Ectodermal cell (in vitro differentiated cells): ENCODE measurements at regions not wholly inside any gene's neighbourhood (a gene's known extent, or its start where the extent isn't known, plus 50 kb on each side); places are given as distances from the start of the nearest gene placed in this dataset.
"Not testable (repeated sequence)": the region's sequence is repeated elsewhere in the genome, so short reads cannot be mapped to it uniquely, and the experiment has no call there.

Source experiments
- H3K27ac ChIP-seq: 2 replicates; pipeline ENCODE4 v1.7.0; 2013; ENCODE audit warnings: mild to moderate bottlenecking, low read depth, low read length; ENCODE audit not compliant: insufficient read depth, poor library complexity, severe bottlenecking
- H3K27me3 ChIP-seq: 2 replicates; pipeline ENCODE4 v1.7.0; 2013; ENCODE audit warnings: mild to moderate bottlenecking, low read length; ENCODE audit not compliant: insufficient read depth, control insufficient read depth, poor library complexity, severe bottlenecking
- H3K36me3 ChIP-seq: one replicate; pipeline ENCODE4 v1.7.0; 2013; ENCODE audit warnings: low read length; ENCODE audit not compliant: control insufficient read depth, insufficient read depth
- H3K4me1 ChIP-seq: one replicate; pipeline ENCODE4 v1.7.0; 2013; ENCODE audit warnings: low read length; ENCODE audit not compliant: control insufficient read depth, insufficient read depth
- H3K4me3 ChIP-seq: 2 replicates; pipeline ENCODE4 v1.7.0; 2013; ENCODE audit warnings: low read depth, low read length, control low read depth; ENCODE audit not compliant: insufficient read depth
- H3K9me3 ChIP-seq: 2 replicates; pipeline ENCODE4 v1.7.0; 2013; ENCODE audit warnings: mild to moderate bottlenecking, low read length, moderate library complexity; ENCODE audit not compliant: control insufficient read depth
- WGBS, 2 experiments: methylation state at CpG; one replicate each; pipeline ENCODE4 v1.1.7; 2013; ENCODE audit warnings: missing lambda C conversion rate in 2 of 2; 5-methylcytosine and 5-hydroxymethylcytosine counted together

- WGBS, 2 experiments = 86 to 94% methylated on average over 4 to 5 of the region's 5 CpGs
- H3K27ac ChIP-seq = no peak overlapping the region
- peaks cover 17% of the 10 kb centered on the region for H3K4me1 ChIP-seq
- H3K4me3 ChIP-seq = no peak overlapping the region
- peaks cover 5% of the 10 kb centered on the region for H3K9me3 ChIP-seq
- no peaks in the 10 kb centered on the region for H3K36me3 ChIP-seq
- no peaks in the 10 kb centered on the region for H3K27me3 ChIP-seq
Observed at GRCh38 chr3:177902876-177903275, 633.4 kb upstream of the KCNMB2 start.

- Histone ChIP-seq H3K36me3 (no peaks in the 10 kb centered on the region), H3K4me1 (peaks cover 17% of the 10 kb centered on the region), H3K9me3 (peaks cover 3% of the 10 kb centered on the region), H3K4me3 (no peak overlapping the region), H3K27me3 (no peaks in the 10 kb centered on the region), H3K27ac (no peak overlapping the region)
Observed at GRCh38 chr3:177904621-177905020, 631.6 kb upstream of the KCNMB2 start.

DNA sequence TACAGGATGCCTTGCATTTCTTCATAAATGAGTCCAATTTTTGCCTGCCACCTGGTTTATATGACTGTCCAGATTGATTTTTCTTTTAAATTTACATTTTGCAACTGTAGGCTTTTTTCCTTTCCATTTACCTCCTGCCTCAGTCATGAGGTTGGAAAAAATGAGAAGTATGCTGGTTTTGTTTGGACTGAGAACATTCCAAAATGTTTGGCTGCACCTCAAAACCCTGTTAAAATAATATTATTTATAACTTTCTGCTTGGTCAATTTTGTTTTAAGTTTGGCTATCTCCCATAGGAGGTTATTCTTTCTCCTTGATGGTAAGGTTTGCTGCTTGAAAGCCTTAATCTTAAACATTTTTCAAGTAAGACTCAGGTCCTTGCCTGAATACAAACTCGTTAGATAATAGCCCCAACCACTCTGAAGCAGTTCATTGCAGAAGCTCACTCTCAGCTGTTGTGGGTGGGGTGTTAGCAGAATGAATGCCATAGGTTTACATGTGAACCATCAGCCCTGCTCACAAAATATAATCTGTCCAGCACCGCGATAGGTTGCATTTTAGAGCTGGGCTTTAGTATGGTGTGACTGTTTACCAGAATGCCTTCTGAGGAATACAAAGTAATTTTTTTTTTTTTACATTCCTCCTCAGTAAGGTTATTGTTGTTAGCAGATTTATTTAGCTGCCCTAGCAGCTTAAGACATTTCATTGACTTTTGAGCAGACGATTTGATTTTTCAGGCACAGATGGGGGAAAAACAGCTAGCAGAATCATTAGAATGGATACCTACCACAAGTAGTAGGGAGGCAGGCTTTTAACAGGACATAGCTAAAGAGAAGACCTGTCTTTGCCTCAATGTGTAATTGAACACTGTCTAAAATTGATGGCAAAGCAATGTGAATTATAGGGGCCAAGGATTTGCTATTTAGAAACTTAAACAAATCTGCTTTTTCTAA lies 630.8 kb upstream of the KCNMB2 start:
- WGBS, 2 experiments = 87 to 90% methylated on average over 4 of the region's 4 CpGs
- H3K9me3 ChIP-seq = no peaks in the 10 kb centered on the region
- peaks cover 17% of the 10 kb centered on the region for H3K4me1 ChIP-seq
- no peaks in the 10 kb centered on the region for H3K27me3 ChIP-seq
- H3K27ac ChIP-seq = peak overlapping the region; percentile 65
- H3K4me3 ChIP-seq = no peak overlapping the region
- no peaks in the 10 kb centered on the region for H3K36me3 ChIP-seq

DNA sequence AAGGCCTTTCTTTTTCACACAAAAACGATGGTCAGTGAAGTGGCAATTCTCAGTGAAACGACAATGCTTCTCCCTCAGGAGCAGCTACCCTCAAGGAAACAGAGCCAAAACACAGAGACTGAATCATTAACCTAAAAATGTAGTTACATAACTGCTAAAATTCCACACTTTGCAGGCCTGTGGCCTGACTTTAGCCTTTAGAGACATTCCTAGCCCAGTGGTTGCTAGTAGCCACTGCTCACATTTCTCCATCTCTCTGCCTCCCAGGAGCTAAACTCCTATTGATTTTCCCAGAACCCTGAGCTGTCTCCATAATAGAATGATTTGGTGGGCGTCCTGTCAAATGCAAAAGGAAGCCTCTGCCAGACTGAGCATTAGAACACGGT lies 630.1 kb upstream of the KCNMB2 start:
- H3K27ac ChIP-seq = peak overlapping the region; percentile 65
- H3K4me3 ChIP-seq = no peak overlapping the region
- 63 to 64% methylated on average over 2 to 4 of the region's 4 CpGs for WGBS, 2 experiments
- no peaks in the 10 kb centered on the region for H3K27me3 ChIP-seq
- H3K9me3 ChIP-seq = no peaks in the 10 kb centered on the region
- H3K4me1 ChIP-seq = peaks cover 17% of the 10 kb centered on the region
- no peaks in the 10 kb centered on the region for H3K36me3 ChIP-seq

DNA sequence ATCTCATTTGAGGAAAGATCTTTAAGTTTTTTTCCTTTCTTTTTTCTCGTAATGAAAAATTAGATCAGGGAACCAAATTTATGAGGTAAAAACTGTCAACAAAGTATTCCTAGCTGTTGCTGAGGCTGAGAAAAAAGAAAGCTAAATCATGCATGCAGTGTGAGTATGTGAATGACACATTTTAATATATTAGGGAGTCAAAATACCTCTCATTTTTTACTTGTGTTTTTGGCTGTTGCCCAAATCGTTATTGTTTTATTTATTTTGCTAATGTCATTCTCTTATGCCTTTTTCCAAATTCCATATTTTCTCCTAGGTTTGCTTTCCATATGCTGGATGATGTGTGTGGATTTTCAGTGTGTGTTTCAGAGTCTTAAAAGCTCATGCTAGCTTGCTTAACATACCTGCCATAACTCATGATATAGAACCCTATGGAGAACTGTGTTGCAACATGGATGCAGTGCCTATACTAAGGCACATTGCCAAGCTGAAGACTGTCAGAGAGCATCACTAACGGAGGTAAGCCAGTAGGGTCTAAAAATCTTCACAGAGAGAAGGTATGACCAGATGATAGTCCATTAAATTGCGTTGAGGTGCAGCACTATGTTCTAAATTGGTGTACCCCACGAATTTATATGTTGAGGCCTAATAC lies 629.5 kb upstream of the KCNMB2 start:
- no peak overlapping the region for H3K27ac ChIP-seq
- no peak overlapping the region for H3K4me3 ChIP-seq
- H3K4me1 ChIP-seq = peaks cover 17% of the 10 kb centered on the region
- H3K27me3 ChIP-seq = no peaks in the 10 kb centered on the region
- WGBS, 2 experiments = 89 to 93% methylated on average over 3 to 4 of the region's 5 CpGs
- no peaks in the 10 kb centered on the region for H3K9me3 ChIP-seq
- no peaks in the 10 kb centered on the region for H3K36me3 ChIP-seq

- not testable (repeated sequence) for H3K27me3 ChIP-seq, H3K9me3 ChIP-seq, H3K27ac ChIP-seq, H3K4me3 ChIP-seq, H3K36me3 ChIP-seq
- H3K4me1 ChIP-seq = peaks cover 15% of the 10 kb centered on the region
- WGBS, 2 experiments = 90 to 98% methylated on average over 6 of the region's 6 CpGs
Observed at GRCh38 chr3:177909530-177909929, 626.7 kb upstream of the KCNMB2 start.

GRCh38 chr3:177914224-177914623 lies 622.0 kb upstream of the KCNMB2 start:
- H3K27me3 ChIP-seq = no peaks in the 10 kb centered on the region
- H3K27ac ChIP-seq = no peak overlapping the region
- H3K36me3 ChIP-seq = no peaks in the 10 kb centered on the region
- H3K4me1 ChIP-seq = no peaks in the 10 kb centered on the region
- 93 to 95% methylated on average over 10 of the region's 10 CpGs for WGBS, 2 experiments
- no peaks in the 10 kb centered on the region for H3K9me3 ChIP-seq
- no peak overlapping the region for H3K4me3 ChIP-seq

DNA sequence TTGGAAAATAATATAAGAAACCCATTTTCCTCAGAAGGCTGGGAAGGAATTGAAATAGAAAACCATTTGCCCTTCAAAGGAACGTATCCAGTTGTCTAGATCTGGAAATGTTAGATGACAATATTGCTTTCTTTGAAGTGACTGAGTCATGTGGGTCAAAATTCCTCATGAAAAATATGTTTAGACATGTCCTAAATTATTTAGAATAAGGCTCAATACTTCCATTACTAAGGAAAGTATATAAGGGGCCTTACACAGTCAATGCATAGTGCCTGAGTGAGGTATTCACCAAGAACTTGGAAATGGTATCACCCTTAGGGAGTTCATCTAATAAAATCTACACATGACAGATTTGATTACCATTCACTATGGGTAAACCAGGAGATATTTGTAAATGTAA lies 619.8 kb upstream of the KCNMB2 start:
- Histone ChIP-seq H3K27me3 (no peaks in the 10 kb centered on the region), H3K27ac (no peak overlapping the region), H3K4me1 (no peaks in the 10 kb centered on the region), H3K36me3 (no peaks in the 10 kb centered on the region), H3K4me3 (no peak overlapping the region), H3K9me3 (no peaks in the 10 kb centered on the region)
- WGBS, 2 experiments = 80 to 93% methylated on average over 1 of the region's 1 CpG

- H3K4me1 ChIP-seq = no peaks in the 10 kb centered on the region
- no peak overlapping the region for H3K27ac ChIP-seq
- H3K36me3 ChIP-seq = no peaks in the 10 kb centered on the region
- no peaks in the 10 kb centered on the region for H3K27me3 ChIP-seq
- WGBS, 2 experiments = 92 to 95% methylated on average over 8 of the region's 8 CpGs
- H3K4me3 ChIP-seq = no peak overlapping the region
- no peaks in the 10 kb centered on the region for H3K9me3 ChIP-seq
Observed at GRCh38 chr3:177917234-177917861, 618.9 kb upstream of the KCNMB2 start.

DNA sequence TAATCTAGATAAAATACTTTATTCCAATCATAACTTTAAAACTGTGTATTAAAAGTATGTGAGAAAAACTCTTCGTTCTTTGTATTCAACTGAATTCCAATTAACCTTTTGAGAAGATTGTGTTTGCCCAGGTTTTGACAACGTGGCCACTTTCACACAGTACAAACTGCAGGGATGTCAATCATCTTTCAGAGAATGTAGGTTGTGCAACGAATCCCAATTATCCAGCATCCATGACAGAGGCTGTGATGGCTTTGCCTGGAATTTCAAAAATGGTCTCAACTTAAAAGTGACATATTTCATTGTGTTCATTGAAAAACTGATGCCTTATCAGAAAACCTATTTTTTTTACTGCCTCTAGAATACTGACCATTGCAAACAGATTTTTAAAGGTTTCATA lies 615.1 kb upstream of the KCNMB2 start:
- Histone ChIP-seq H3K27ac (no peak overlapping the region), H3K4me3 (no peak overlapping the region), H3K36me3 (no peaks in the 10 kb centered on the region), H3K27me3 (no peaks in the 10 kb centered on the region), H3K9me3 (no peaks in the 10 kb centered on the region), H3K4me1 (no peaks in the 10 kb centered on the region)
- WGBS, 2 experiments = 90 to 98% methylated on average over 3 of the region's 3 CpGs
